GM12872 (cell line): ENCODE measurements at regions not wholly inside any gene's neighbourhood (a gene's known extent, or its start where the extent isn't known, plus 50 kb on each side); places are given as distances from the start of the nearest gene placed in this dataset.
A peak's percentile ranks its signal among the peaks of the same experiment; 100 is the strongest.

Experiments used
- TF ChIP-seq, protein P1 (sequence below): IDR thresholded peaks from 3 replicates; pipeline ENCODE4 v1.5.1; 2011; ENCODE audit warnings: low read depth, mild to moderate bottlenecking, low read length, moderate library complexity; ENCODE audit not compliant: insufficient read depth

DNA sequence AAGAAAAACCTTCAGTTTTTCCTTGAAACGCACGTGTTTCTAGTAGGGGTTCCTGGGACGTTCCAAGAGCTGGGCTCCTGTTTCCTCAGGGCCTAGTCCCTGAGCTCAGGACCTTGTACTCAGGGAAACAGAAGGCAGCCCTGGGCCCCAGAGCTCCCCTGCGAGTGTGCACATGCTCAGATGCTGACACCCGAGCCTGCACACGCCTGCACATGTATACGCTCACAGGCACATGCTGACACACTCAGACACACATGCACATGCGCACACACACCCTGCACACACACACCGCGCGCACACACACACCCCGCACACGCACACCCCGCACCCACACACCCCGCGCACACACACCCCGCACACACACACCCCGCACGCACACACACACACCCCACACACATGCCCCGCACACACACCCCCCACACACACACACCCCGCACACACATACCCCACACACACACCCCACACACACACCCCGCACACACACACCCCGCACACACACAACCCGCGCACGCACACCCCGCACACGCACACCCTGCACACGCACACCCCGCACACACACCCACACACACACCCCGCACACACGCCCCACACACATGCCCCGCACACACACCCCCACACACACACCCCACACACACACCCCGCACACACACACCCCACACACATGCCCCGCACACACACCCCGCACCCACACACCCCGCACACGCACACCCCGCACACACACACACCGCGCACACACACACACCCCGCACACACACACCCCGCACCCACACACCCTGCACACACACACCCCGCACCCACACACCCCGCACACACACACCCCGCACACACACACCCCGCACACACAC lies 52.2 kb downstream of the CALML3 start:
- TF ChIP-seq, protein P1, sequence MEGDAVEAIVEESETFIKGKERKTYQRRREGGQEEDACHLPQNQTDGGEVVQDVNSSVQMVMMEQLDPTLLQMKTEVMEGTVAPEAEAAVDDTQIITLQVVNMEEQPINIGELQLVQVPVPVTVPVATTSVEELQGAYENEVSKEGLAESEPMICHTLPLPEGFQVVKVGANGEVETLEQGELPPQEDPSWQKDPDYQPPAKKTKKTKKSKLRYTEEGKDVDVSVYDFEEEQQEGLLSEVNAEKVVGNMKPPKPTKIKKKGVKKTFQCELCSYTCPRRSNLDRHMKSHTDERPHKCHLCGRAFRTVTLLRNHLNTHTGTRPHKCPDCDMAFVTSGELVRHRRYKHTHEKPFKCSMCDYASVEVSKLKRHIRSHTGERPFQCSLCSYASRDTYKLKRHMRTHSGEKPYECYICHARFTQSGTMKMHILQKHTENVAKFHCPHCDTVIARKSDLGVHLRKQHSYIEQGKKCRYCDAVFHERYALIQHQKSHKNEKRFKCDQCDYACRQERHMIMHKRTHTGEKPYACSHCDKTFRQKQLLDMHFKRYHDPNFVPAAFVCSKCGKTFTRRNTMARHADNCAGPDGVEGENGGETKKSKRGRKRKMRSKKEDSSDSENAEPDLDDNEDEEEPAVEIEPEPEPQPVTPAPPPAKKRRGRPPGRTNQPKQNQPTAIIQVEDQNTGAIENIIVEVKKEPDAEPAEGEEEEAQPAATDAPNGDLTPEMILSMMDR: no peak

DNA sequence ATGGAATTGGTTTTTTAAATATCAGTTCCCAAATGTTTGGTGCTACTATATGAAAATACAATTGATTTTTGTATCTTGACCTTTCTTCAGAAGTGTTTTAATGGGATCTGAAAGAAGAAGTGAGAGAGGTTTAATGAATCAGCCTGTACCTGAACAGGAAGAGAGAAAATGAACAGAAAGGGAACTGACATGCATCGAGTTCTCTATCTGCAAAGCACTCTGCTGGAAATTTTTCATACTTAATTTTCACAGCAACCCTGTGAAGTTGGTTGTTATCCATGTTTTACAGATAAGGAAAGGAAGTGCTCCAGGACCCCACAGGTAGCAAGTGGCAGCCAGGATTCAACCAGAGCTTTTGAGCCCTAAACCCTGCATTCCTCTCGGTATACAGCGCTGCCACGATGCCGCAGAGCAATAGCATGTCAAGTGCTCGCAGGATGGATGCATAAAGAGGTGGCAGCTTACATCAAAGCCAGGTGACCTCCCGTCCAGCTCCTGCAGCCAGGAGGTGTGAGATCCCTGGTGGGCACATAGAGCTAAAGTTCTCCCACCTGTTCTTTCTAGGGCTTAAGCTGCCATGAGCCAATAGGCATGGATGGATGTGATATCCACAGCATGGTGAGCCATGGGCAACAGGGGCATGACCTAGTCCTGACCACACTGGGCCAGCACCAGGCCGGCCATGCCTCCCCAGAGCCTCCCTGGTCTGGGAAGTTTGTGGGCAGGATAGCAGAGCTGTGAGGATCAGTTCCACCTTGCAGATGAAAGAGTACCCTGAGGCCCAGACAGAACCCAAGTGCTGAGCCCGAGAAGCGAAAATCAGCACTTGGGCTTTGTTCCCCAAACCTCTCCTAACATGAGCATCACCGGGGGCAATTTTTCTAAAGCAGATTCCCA lies 57.2 kb downstream of the CALML3 start:
- TF ChIP-seq, protein P1: no peak

DNA sequence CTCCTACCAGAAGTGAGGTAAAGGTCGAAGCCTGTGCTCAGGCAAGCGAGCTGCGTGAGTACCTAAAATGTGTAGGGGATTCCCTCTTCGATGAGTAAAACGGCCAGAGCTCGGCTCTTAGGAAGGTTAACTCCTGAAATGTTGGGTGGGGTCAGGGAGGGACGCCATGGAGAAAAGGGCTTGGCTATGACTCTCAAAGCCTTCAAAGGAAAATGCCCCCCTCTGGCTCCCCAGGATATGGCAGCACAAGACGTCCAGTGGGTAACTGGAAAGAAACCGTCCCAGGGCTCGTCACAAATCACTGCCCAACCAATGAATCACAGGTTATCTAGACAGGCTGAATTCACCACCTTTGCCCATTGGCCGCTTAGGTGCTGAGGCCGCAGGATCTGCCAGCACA lies 58.0 kb downstream of the CALML3 start:
- TF ChIP-seq, protein P1: 0 out of 3 replicates have a peak, but pooled peaks have one; percentile 35

DNA sequence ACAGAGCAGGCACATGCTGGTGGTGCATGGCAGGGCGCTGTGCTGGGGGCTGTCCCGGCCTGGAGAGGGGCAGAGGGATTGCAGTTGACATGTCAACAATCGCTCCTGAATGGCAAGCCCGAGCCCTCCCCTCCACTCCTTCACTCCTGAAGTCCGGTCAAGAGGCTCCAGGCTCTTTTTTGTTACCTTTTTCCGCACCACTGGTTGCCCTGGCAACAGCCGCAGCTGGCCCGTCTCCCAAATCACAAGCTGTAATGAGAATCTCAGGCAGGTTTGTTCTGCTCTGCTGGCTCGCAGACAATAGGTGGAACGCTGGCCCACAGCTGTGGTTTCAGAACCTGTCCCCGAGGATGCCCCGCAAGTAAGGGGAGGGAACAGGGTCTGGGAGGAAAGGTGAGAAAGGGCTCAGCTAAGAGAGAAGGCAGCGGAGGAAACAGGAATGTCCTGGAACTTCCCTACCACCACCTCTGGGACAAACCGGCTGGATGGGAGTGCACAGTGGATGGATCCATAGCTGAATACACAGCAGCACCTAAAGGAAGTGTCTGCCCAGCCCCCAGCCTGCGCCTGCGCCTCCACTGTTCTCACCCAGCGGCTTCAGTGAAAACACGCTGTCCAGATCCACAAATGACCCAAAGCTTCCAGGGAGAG lies 58.9 kb downstream of the CALML3 start:
- TF ChIP-seq, protein P1: no peak

DNA sequence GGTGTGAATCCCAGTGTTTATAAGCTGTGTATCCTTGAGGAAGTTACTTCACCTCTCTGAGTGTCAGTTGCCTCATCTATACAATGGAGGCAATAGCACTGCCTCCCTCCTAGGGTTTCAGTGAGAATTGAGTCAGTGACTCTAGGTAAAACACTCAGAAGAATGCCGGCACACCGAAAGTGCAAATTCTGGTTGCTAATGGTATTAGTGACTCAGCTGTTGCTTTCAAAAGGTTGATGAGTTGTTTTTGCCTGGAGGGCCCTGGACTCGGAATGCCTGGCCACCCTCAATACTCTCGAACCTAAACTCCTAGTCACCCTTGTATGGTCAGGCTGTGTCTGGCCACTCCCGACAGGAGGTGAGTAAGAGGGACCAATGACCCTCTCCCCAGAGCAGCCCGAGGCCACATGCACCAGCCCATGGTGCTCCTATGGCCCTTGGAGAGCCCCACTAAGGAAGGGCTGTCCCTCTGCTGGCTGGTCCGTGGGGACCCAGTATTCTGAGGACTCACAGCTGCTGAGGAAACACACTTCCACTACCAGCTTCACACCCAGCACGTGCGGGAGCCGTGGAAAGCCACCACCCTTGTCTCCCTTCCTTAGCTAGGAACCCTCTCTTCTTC lies 60.2 kb downstream of the CALML3 start:
- TF ChIP-seq, protein P1: no peak

DNA sequence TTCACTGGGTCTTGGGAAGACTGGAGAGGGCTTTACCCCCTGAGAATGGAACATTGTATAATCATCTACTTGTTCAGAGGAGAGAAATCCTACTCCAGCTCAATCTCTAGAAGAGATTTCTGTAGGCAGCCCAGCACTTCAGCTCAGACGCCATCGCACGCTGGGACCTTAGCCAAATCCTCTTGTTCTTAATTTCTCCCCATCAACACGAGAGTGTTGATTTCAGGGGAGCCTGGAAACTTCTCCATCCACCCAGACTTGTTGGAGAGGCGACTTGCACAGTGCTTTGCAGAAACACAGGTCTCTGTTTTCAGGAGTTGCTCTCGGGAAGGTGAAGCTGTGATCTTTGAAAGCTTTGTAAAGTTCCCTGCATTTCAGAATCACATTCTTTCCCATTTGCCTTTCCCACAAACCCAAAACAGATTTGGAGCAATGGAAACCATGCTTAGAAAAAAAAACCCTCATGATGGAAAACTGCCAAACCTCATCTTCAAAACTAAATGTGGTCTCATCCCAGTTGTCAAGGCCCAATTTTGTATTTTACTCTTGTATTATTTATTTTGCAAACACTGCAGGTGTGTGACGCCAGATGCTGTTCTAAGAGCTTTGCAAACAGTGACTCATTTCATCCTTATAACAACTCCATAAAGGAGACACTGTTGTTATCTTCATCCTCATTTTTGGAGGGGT lies 60.9 kb downstream of the CALML3 start:
- TF ChIP-seq, protein P1: no peak
